GM23338 (cell line): ENCODE measurements at regions not wholly inside any gene's neighbourhood (a gene's known extent, or its start where the extent isn't known, plus 50 kb on each side); places are given as distances from the start of the nearest gene placed in this dataset.

Source experiments
- ATAC-seq: fragments of 200-7000 bp; cut with Tn5 transposase; 3 replicates; pipeline ENCODE4 v1.9.1; 2020
- DNase-seq: peaks from one replicate; pipeline ENCODE4 v3.0.0-alpha.2; 2015; ENCODE audit warnings: low spot score
- H2AFZ ChIP-seq: fragments of 200-600 bp; sonication (generic); 2 replicates; pipeline ENCODE4 v1.8.0; 2016; ENCODE audit warnings: antibody characterized with exemption, mild to moderate bottlenecking, moderate library complexity
- H3F3A ChIP-seq: fragments of 200-600 bp; sonication (generic); replicated peaks from 2 replicates; pipeline ENCODE4 v1.8.0; 2017; ENCODE audit warnings: antibody characterized with exemption, mixed run types, low read depth
- H3K27ac ChIP-seq: fragments of 200-600 bp; sonication (generic); 2 replicates; pipeline ENCODE4 v1.6.1; 2016; ENCODE audit warnings: low read depth
- H3K27me3 ChIP-seq: fragments of 200-600 bp; sonication (generic); 2 replicates; pipeline ENCODE4 v1.8.0; 2016; ENCODE audit warnings: mild to moderate bottlenecking, mixed run types, moderate library complexity; ENCODE audit not compliant: insufficient read depth
- H3K36me3 ChIP-seq: fragments of 200-600 bp; sonication (generic); 2 replicates; pipeline ENCODE4 v1.8.0; 2016; ENCODE audit warnings: mild to moderate bottlenecking; ENCODE audit not compliant: insufficient read depth
- H3K4me1 ChIP-seq: fragments of 200-600 bp; sonication (generic); 2 replicates; pipeline ENCODE4 v1.8.0; 2016; ENCODE audit warnings: mild to moderate bottlenecking, moderate library complexity; ENCODE audit not compliant: insufficient read depth
- H3K4me2 ChIP-seq: fragments of 200-600 bp; sonication (generic); 2 replicates; pipeline ENCODE4 v1.7.1; 2017; ENCODE audit warnings: mixed run types
- H3K4me3 ChIP-seq: fragments of 200-600 bp; sonication (generic); 2 replicates; pipeline ENCODE4 v1.6.1; 2016; ENCODE audit warnings: mixed run types
- H3K79me2 ChIP-seq: fragments of 200-600 bp; sonication (generic); replicated peaks from 2 replicates; pipeline ENCODE4 v1.8.0; 2017; ENCODE audit warnings: mild to moderate bottlenecking; ENCODE audit not compliant: insufficient read depth
- H3K9me2 ChIP-seq: fragments of 200-600 bp; sonication (generic); 2 replicates; pipeline ENCODE4 v1.8.0; 2017; ENCODE audit not compliant: insufficient read depth
- H4K20me1 ChIP-seq: fragments of 200-600 bp; sonication (generic); replicated peaks from 2 replicates; pipeline ENCODE4 v1.8.0; 2017; ENCODE audit warnings: mild to moderate bottlenecking; ENCODE audit not compliant: insufficient read depth
- H3K27ac Mint-ChIP-seq: 2 replicates; pipeline ENCODE4 v1.8.0; 2020; ENCODE audit warnings: inconsistent platforms, mild to moderate bottlenecking, moderate library complexity, mixed read lengths
- H3K27me3 Mint-ChIP-seq: 3 replicates; pipeline ENCODE4 v1.8.0; 2022; ENCODE audit warnings: low read depth, mild to moderate bottlenecking, moderate library complexity, mixed read lengths, inconsistent platforms; ENCODE audit not compliant: insufficient read depth, poor library complexity
- H3K36me3 Mint-ChIP-seq: 3 replicates; pipeline ENCODE4 v1.8.0; 2021; ENCODE audit warnings: low read depth, mild to moderate bottlenecking, inconsistent platforms, moderate library complexity, mixed read lengths
- H3K4me1 Mint-ChIP-seq: 3 replicates; pipeline ENCODE4 v1.8.0; 2020; ENCODE audit warnings: mild to moderate bottlenecking, inconsistent platforms, mixed read lengths
- H3K4me3 Mint-ChIP-seq: 3 replicates; pipeline ENCODE4 v1.8.0; 2021; ENCODE audit warnings: moderate library complexity, mild to moderate bottlenecking, inconsistent platforms, mixed read lengths
- H3K9me3 Mint-ChIP-seq: 3 replicates; pipeline ENCODE4 v1.8.0; 2020; ENCODE audit warnings: moderate library complexity, mild to moderate bottlenecking, inconsistent platforms, mixed read lengths
- CREB1 ChIP-seq: fragments of 250-450 bp; sonication (Bioruptor Pico); IDR thresholded peaks from 2 replicates; pipeline ENCODE4 v1.5.0; 2020; ENCODE audit warnings: low read depth, mild to moderate bottlenecking, moderate library complexity
- CTCF ChIP-seq, 2 experiments: fragments of 200-600 bp in 1 of 2; sonication (generic) in 1 of 2; conservative IDR thresholded peaks; 2 replicates each; pipeline versions ENCODE4 v1.5.1 to v1.6.1; 2016 to 2017; ENCODE audit warnings: antibody characterized with exemption in 2 of 2, low read depth in 2 of 2, mild to moderate bottlenecking in 2 of 2, moderate library complexity in 1 of 2
- EZH2 ChIP-seq: fragments of 200-600 bp; sonication (generic); IDR thresholded peaks from one replicate; pipeline ENCODE4 v1.8.0; 2017; ENCODE audit warnings: antibody characterized with exemption, mild to moderate bottlenecking, low read depth; ENCODE audit not compliant: unreplicated experiment
- EZH2phosphoT487 ChIP-seq: fragments of 200-600 bp; sonication (generic); IDR thresholded peaks from one replicate; pipeline ENCODE4 v1.8.1; 2018; ENCODE audit warnings: antibody characterized with exemption; ENCODE audit not compliant: unreplicated experiment
- JUNB ChIP-seq: IDR thresholded peaks from one replicate; pipeline ENCODE4 v1.6.1; 2016; ENCODE audit warnings: antibody characterized with exemption; ENCODE audit not compliant: unreplicated experiment
- NANOG ChIP-seq: IDR thresholded peaks from 2 replicates; pipeline ENCODE4 v1.6.1; 2016; ENCODE audit warnings: antibody characterized with exemption, borderline replicate concordance
- POLR2AphosphoS5 ChIP-seq: IDR thresholded peaks from 2 replicates; pipeline ENCODE4 v1.6.1; 2016; ENCODE audit warnings: antibody characterized with exemption, low read depth
- REST ChIP-seq: IDR thresholded peaks from one replicate; pipeline ENCODE4 v1.6.1; 2018; ENCODE audit warnings: antibody characterized with exemption; ENCODE audit not compliant: unreplicated experiment
- STAT1 ChIP-seq: IDR thresholded peaks from one replicate; pipeline ENCODE4 v1.6.1; 2016; ENCODE audit warnings: antibody characterized with exemption; ENCODE audit not compliant: unreplicated experiment
- ZNF114 ChIP-seq: fragments of 250-450 bp; sonication (Bioruptor Pico); IDR thresholded peaks from 2 replicates; pipeline ENCODE4 v1.5.0; 2020; ENCODE audit warnings: mild to moderate bottlenecking, moderate library complexity
- ZNF331 ChIP-seq: fragments of 250-450 bp; sonication (Bioruptor Pico); IDR thresholded peaks from 2 replicates; pipeline ENCODE4 v1.5.0; 2020; ENCODE audit warnings: low read depth, mild to moderate bottlenecking, moderate library complexity
- TF ChIP-seq, protein P1 (sequence below): fragments of 250-450 bp; sonication (Bioruptor Pico); IDR thresholded peaks from 2 replicates; pipeline ENCODE4 v1.5.0; 2020; ENCODE audit warnings: mild to moderate bottlenecking, moderate library complexity
- TF ChIP-seq, protein P2 (sequence below): IDR thresholded peaks from 2 replicates; pipeline ENCODE4 v1.6.1; 2016; ENCODE audit warnings: antibody characterized with exemption

DNA sequence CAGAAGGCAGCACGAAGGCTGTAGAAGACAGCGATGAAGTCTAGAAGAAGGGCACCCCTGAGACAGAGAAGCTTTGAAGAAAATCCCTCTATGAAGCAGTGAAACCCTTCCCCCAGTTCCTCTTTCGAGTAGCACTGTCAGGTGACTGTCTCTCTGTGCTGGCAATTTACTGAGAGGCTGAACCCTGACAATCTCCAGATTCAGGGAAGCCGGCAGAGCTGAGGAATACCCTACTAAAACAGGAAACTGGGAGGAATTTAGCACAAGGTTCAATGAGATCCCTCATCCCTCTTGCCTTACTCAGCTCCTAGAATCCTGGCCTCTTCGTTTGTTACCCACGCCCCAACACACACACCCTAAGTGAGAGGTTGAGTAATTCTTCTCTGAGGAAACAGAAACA lies 239.7 kb upstream of the NOCT start:
- Mint-ChIP-seq H3K4me1 (peaks cover 9% of the 10 kb centered on the region), H3K27me3 (peaks cover 4% of the 10 kb centered on the region), H3K36me3 (no peaks in the 10 kb centered on the region), H3K9me3 (peaks cover 7% of the 10 kb centered on the region), H3K4me3 (no peak overlapping the region), H3K27ac (no peak overlapping the region)
- DNase-seq (peak; percentile 14), ATAC-seq (peak; percentile 43; the same call in 2 of the 3 replicates)
- TF ChIP-seq ZNF114 (CRISPR knock-in tag) (no peak), CTCF (conservative IDR thresholded peaks at IDR 0.05; ENCODE audit: low read depth in 2 of 2) (no peak), NANOG (no peak), EZH2 (no peak), JUNB (no peak), ZNF331 (CRISPR knock-in tag) (no peak), STAT1 (no peak), CREB1 (CRISPR knock-in tag) (no peak), REST (no peak), EZH2phosphoT487 (no peak), POLR2AphosphoS5 (no peak)
- TF ChIP-seq, protein P1, sequence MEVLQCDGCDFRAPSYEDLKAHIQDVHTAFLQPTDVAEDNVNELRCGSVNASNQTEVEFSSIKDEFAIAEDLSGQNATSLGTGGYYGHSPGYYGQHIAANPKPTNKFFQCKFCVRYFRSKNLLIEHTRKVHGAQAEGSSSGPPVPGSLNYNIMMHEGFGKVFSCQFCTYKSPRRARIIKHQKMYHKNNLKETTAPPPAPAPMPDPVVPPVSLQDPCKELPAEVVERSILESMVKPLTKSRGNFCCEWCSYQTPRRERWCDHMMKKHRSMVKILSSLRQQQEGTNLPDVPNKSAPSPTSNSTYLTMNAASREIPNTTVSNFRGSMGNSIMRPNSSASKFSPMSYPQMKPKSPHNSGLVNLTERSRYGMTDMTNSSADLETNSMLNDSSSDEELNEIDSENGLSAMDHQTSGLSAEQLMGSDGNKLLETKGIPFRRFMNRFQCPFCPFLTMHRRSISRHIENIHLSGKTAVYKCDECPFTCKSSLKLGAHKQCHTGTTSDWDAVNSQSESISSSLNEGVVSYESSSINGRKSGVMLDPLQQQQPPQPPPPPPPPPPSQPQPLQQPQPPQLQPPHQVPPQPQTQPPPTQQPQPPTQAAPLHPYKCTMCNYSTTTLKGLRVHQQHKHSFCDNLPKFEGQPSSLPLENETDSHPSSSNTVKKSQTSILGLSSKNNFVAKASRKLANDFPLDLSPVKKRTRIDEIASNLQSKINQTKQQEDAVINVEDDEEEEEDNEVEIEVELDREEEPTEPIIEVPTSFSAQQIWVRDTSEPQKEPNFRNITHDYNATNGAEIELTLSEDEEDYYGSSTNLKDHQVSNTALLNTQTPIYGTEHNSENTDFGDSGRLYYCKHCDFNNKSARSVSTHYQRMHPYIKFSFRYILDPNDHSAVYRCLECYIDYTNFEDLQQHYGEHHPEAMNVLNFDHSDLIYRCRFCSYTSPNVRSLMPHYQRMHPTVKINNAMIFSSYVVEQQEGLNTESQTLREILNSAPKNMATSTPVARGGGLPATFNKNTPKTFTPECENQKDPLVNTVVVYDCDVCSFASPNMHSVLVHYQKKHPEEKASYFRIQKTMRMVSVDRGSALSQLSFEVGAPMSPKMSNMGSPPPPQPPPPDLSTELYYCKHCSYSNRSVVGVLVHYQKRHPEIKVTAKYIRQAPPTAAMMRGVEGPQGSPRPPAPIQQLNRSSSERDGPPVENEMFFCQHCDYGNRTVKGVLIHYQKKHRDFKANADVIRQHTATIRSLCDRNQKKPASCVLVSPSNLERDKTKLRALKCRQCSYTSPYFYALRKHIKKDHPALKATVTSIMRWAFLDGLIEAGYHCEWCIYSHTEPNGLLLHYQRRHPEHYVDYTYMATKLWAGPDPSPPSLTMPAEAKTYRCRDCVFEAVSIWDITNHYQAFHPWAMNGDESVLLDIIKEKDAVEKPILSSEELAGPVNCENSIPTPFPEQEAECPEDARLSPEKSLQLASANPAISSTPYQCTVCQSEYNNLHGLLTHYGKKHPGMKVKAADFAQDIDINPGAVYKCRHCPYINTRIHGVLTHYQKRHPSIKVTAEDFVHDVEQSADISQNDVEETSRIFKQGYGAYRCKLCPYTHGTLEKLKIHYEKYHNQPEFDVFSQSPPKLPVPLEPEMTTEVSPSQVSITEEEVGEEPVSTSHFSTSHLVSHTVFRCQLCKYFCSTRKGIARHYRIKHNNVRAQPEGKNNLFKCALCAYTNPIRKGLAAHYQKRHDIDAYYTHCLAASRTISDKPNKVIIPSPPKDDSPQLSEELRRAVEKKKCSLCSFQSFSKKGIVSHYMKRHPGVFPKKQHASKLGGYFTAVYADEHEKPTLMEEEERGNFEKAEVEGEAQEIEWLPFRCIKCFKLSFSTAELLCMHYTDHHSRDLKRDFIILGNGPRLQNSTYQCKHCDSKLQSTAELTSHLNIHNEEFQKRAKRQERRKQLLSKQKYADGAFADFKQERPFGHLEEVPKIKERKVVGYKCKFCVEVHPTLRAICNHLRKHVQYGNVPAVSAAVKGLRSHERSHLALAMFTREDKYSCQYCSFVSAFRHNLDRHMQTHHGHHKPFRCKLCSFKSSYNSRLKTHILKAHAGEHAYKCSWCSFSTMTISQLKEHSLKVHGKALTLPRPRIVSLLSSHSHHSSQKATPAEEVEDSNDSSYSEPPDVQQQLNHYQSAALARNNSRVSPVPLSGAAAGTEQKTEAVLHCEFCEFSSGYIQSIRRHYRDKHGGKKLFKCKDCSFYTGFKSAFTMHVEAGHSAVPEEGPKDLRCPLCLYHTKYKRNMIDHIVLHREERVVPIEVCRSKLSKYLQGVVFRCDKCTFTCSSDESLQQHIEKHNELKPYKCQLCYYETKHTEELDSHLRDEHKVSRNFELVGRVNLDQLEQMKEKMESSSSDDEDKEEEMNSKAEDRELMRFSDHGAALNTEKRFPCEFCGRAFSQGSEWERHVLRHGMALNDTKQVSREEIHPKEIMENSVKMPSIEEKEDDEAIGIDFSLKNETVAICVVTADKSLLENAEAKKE (CRISPR knock-in tag), result no peak
- TF ChIP-seq, protein P2, sequence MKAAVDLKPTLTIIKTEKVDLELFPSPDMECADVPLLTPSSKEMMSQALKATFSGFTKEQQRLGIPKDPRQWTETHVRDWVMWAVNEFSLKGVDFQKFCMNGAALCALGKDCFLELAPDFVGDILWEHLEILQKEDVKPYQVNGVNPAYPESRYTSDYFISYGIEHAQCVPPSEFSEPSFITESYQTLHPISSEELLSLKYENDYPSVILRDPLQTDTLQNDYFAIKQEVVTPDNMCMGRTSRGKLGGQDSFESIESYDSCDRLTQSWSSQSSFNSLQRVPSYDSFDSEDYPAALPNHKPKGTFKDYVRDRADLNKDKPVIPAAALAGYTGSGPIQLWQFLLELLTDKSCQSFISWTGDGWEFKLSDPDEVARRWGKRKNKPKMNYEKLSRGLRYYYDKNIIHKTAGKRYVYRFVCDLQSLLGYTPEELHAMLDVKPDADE, result no peak
- H3F3A ChIP-seq, result no peaks in the 10 kb centered on the region
- H3K9me2 ChIP-seq, result 0 out of 2 replicates have a peak, but pooled peaks cover 5% of the 10 kb centered on the region
- H3K4me1 ChIP-seq, result peaks cover 4% of the 10 kb centered on the region
- H3K4me2 ChIP-seq, result no peak overlapping the region
- no peak overlapping the region for H3K27ac ChIP-seq
- H4K20me1 ChIP-seq, result no peaks in the 10 kb centered on the region
- H3K4me3 ChIP-seq, result no peak overlapping the region
- H3K36me3 ChIP-seq, result no peaks in the 10 kb centered on the region
- no peaks in the 10 kb centered on the region for H3K27me3 ChIP-seq
- peak overlapping the region; percentile 95 for H2AFZ ChIP-seq
- H3K79me2 ChIP-seq, result no peaks in the 10 kb centered on the region
